NCI-H2196 (cell line): ENCODE measurements at regions not wholly inside any gene's neighbourhood (a gene's known extent, or its start where the extent isn't known, plus 50 kb on each side); places are given as distances from the start of the nearest gene placed in this dataset.
"Not testable (repeated sequence)": the region's sequence is repeated elsewhere in the genome, so short reads cannot be mapped to it uniquely, and the experiment has no call there.

Experiments used
- DNase-seq: peaks from one replicate; lab custom pipeline; 2025; ENCODE audit not compliant: unreplicated experiment; lab: John Stamatoyannopoulos, UW

DNA sequence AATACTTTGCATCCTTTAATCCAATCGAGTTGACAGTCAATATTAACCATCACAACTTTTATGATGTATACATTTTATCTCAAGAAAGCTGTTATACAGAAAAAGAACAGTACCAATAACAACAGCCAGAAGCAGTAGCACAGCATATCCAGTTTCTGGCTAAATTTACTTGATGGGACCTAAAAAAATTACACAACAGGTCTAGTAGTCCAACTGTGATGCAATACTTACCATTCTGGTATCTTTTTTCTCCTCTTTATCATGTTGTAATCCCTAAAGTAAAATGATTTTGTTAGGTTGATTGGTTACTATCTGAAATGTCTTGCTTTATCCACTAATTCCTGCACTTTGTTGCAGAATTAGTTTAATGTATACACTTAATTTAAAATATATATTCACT lies 1150.6 kb downstream of the FAT4 start:
- DNase-seq, result no peak

DNA sequence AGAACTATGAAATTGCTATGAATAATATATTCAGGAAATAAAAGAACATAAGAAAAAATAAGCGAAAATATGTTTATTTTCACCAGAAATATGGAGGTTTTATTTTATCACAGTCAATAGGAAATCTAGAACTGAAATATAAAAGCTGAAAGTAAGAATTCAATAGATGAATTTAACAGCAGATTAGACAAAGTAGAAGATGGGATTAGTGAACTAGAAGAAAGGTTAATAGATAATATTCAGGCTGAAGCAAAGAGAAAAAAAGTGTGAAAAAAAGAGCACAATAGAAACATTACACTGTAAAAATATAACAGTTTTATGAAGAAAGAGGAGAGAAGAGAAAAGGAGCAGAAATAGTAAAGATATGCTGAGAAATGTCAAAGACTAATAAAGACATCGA lies 1152.1 kb downstream of the FAT4 start:
- no peak for DNase-seq

DNA sequence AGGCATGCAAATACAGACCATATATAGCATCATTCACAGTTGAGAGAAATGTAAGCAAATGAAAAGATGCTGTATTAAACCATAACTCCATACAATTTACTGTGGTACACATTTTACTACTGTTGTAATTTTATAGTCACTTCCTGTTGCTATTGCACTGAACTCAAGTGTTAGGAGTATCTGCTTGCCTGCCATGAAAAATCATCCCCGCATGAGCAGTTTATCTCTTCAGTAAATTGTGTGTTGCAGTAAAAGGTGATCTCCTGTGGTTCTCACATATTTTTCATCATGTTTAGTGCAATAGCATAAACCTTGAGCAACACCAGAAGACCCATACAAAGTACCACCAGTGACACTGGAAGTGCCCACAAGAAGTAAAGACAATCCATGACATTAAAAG lies 1153.4 kb downstream of the FAT4 start:
- DNase-seq, result no peak

DNA sequence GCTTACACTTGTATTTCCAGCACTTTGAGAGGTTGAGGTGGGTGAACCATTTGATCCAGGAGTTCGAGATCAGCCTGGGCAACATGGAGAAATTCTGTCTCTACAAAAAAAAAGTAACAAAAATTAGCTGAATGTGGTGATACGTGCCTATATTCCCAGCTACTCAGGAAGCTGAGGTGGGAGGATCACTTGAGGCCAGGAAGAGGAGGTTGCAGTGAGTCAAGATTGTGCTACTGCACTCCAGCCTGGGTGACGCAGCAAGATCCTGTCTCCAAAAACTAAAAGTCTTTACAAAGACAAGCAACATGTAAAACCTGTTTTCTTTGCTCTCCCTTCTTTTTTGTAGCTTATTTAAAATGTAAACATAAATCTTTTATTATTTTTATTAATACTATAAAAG lies 1156.1 kb downstream of the FAT4 start:
- no peak for DNase-seq

DNA sequence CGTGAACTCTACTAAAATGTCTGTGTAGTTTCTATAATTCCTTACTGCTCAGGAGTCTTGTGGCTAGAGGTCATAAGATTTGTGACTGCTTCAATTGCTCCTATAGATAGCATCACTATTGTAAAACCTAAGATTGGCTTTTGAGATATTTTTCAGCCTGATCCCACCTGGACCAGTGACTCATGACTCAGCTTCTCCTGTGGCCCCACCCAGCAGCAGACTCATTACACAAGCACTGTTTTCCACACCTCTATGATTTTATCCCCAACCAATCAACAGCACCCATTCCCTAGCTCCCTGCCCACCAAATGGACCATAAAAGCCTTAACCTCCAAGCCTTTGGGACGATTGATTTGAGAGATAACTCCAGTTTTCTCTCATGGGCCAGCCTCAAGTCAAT lies 1157.0 kb upstream of the INTU start:
- no peak for DNase-seq

DNA sequence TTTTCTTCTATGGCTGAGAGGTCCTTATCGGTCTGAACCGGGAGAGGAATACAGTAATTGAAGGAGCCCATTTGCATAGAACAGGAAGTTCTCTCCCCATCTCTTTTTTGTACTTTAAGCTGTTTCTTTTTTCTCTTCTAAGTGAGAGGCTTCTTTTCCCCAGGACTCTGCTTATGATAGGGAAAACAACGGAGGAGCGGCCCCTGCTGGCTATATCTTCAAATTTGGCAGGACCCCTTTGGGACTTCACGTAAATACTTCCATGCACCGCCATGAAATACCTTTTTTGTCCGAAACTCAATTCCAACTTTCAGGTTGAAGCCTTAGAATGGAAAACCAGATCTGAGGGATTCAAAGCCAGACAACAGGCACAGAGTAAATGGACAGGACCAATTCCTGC lies 1153.0 kb upstream of the INTU start:
- no peak for DNase-seq

DNA sequence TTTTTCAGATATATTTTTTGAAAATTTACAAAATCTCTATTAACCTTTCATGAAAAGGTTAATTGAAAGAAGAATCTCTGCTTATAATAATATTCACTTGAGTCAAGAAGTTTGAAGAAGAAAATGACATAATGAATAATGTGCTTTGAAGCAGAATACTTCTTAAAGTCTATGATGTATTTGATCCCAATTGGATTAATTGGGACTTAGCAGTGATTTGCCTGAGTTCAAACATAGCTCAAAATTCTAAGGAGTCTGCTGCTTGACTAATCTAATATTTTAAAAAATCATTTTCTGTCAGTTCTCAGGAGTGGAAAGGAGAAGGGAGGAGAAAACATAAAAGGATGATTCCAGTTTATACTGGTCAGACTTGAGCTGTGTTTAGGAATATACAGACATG lies 1150.4 kb upstream of the INTU start:
- DNase-seq, result no peak

DNA sequence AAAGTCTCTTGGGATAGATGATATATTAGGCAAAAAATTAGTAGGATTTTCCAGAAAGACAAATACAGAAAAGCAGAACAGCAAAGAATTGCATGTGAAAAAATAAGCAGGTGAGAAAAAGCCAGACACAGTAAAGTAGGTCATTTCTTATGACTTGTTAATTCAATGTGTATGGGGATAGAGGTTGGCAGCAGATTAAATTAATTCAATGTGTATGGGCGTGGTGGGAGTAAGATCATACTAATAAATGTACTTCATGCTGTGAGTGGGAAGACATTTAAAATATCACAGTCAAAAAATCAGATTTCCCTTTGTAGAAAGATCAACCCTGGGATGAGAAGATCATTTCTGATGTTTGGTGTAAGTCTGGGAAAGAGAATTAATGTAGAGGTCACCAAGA lies 1146.4 kb upstream of the INTU start:
- no peak for DNase-seq

DNA sequence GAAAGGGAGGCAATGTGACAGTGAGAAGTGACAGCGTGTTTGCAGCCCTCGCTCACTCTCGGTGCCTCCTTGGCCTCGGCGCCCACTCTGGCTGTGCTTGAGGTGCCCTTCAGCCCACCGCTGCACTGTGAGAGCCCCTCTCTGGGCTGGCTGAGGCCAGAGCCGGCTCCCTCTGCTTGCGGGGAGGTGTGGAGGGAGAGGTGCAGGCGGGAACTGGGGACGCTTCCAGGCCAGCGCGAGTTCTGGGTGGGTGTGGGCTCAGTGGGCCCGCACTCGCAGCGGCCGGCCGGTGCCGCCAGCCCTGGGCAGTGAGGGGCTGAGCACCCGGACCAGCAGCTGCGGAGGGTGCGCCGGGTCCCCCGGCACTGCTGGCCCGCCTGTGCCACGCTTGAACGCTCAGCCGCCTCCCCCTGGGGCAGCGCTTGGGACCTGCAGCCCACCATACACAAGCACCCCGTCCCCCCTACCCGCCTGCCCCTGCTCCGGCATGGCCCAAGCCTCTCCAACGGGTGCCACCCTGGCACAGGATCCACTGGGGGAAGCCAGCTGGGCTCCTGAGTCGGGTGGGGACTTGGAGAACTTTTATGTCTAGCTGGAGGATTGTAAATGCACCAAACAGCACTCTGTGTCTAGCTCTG lies 1142.8 kb upstream of the INTU start:
- no peak for DNase-seq

DNA sequence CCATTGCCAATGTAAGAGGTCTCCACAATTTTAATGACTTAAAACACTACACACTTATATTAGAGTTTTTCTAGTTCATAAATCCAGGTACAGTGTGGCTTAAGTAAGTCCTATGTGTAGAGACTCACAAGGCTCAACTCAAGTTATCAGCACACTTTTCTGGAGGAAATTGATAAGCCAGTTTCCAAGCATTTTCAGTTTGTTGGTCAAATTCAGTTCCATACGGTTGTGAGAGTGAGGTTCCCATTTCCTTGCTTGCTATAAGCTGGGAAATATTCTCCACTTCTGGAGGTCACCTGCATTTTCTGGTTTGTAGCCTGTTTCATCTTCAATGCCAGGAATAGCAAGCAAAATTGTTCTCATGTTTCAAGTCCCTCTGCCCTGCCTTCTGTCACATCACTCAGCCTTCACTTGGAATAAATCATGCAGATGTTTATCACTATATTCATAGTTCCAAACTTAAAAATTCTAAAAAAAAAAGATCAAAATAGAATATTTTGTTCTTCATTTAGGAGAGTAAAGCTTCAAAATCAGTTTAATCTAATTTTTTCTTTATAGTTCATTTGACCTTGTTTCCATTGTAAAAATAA lies 1137.5 kb upstream of the INTU start:
- DNase-seq, result no peak

DNA sequence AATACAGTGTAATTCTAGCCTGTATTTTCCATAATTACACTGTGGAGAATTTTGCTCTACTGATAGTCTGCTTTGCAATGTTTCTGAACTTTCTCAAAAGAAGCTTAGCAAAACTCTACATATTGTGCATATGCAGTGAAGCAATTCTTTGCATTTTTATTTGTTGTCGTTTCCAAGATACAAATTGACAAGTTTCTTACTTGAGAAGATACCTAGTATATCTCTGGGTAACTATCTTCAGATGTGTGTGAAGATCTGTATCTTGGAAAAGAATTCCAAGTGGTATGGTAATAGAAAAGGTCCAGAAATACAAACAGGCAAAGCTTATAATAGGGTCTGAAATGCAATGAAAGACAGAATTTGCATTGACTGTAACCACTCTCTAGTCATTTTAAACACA lies 1119.8 kb upstream of the INTU start:
- DNase-seq, result no peak

DNA sequence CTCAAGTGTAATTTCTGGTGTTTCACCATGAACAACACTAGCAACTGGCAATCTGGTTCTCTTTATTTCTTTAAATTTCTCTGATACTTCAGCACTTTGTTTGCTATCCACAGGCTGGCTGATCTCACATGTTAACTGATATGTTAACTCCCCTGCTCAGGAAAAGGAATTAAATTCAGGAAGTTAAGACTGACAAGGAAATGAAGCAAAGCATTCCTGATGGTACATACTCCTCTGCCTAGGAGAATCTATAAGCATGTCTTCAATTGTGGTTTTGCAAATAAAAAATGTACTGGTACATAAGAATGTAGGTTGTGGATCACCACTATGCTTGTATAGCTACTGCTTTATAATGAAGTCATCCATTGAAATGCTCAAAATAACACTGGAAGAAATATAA lies 1119.2 kb upstream of the INTU start:
- DNase-seq, result no peak

DNA sequence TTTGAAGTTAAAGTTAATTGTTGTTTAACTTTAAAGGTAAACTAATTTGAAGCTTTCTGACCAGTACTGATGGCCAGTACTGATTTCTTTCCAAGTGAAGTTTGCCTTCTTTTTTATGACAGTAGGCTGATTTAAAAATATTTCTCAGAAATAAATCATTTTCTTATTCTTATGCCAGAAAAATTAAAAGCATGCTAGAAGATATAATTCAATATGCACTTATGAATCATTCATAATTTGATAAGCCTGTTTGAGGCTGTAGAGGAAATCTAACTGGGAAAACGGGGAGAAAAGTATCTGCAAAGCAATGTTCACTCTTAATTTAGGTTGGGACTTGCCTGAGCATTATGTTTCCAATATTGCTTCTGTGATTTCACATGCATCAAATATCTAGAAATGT lies 1112.0 kb upstream of the INTU start:
- DNase-seq, result no peak

DNA sequence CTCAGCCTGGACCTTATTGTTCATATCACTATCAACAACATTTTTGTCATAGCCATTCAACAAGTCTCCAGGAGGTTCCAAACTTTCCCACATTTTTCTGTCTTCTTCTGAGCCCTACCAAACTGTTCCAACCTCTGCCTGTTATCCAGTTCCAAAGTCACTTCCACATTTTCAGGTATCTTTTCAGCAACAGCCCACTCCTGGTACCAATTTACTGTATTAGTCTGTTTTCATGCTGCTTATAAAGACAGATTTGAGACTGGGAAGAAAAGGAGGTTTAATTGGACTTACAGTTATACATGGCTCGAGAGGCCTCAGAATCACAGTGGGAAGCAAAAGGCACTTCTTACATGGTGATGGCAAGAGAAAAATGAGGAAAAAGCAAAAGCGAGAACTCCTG lies 1107.4 kb upstream of the INTU start:
- not testable (repeated sequence) for DNase-seq

DNA sequence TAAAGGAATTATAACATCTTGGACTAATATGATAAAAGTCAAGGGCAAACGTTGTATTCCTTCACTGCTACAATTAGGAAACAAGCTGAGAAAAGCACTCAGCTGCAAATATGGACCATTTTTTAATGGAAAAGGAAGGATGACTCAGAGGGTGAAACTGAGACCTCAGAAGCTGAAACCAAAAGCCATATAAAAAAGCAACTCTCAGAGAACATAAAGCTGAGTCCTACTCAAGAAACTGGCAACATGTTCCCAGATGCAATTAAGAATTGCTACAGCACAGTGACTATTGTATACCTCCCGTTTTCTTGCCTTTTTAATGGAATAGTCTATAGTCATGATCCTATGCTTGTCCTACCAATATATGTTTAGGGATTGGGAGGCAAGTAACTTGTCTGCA lies 1106.4 kb upstream of the INTU start:
- no peak for DNase-seq

DNA sequence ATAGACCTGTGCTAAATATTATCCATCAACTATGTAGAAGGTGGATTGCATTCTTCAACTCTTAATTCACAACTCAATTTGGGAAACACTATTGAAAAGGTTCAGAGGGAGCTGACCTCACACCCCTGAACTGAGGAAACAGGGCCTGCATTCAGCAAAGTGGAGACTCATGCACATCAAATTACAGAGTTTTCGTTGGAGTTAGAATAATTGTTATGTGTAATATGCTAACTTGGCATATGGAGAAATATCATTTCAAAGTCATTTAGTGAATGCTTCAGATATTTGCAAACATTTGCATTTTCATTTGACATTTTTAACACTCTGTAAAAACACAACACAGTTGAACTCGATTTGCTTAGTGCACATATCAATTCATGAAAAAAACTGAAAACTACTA lies 1102.8 kb upstream of the INTU start:
- DNase-seq, result no peak

DNA sequence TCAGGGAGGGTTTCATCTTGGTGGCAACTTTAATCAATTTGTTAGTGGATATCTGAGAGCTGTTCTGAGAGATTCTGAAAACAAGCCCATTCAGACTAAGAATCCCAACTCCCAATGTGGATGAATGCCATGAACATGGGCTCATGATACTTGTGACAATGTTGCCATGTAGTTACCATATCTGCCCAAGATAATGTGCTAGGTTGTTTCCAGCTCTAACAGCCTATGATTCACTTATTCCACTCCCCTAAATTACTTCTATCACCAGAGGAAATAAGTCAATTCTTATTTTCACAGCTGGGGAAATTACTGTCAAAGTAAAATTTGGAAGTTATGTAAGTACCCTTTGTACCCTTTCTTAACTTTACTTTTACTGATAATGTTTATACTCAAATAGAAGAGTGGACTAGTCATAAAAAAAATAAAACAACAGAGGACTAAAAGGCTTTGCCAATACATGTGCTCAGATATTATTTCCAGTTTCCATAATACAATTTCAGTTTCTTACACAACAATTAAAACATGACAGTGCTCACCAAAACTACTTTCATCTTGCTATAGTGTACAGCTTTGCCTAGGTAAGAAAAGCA lies 1101.7 kb upstream of the INTU start:
- no peak for DNase-seq

DNA sequence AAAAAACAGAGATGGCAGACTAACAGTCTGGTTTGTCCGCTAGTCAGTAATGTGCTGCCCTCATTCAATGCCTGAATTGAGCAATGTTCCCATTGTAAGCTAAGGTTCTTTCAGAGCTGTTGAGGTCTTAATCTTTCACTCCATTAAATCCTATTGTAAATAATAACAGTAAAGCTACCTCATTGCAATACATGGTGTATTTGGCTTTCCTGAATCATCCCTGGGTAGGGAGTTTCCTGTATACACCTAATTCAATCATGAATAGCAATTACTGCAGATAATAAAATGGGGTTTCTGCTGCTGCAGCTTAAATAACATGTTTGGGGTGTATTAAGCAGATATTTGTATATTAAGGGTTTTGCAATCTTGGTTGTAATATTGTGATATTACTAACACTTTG lies 1100.2 kb upstream of the INTU start:
- DNase-seq, result no peak

DNA sequence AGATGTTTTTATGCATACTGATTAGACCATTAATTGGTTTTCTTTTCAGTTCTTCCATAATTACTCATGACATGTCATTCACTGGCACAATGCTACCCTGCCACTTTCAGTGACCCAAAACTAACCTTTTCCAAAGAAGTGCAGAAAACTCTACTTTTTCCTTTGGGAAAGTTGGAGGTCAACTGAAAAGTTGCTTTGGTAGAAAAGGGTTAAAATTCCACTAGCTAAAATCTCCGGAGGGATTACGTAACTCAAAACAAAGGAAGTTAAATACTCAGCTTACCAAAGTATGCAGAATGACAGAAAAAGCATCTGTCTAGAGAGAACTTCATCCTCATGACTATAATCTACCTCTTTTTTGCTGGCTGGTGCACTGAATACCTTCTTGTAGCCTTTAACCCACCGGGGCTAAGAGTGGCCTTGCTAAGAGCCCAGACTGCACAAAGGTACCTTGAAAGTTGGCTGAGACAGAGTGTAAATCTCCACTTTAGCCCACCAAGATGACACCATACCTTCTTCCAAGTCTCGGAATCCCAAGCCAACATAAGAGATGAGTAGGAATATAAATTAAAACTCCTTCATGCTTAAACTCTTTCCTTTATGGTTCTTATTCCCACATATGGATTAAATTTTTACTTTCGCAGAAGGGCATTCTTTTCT lies 1099.5 kb upstream of the INTU start:
- no peak for DNase-seq

DNA sequence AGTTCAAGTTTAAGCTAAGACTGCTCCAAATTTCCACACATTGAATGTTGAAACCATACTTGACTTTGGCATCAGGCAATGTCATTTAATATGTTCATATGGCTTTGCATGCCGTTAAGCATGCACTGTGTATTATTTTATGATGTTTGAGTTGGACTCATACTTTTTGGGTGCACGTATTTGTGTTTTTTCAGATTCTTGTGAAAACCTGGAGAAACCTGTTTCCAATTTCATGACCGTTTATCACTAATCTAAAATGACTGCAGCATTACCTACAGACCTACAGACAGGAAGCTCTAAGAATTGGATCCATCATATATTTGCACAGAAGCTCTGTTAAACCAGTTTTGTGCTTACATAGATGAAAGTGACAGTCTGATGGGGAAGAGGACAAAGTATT lies 1093.0 kb upstream of the INTU start:
- no peak for DNase-seq

DNA sequence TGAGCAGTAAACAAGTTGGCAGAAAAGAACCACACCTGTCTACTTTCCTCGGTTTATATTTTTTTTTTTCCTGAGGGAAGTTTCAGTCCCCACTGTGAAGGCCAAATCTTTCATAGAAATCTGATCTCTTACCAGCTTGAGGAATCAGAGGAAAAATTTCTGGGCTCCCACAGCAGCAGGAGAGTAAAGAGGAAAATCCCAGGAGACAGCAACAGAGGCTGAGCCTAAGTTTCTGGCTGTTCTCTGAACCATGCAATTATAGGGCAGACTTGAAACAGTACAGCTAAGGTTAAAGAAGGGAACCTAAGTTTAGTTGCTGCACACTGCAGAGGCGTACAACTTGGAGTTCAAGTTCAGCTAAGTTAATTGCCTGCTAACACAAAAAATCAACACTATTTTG lies 1090.9 kb upstream of the INTU start:
- DNase-seq, result no peak

DNA sequence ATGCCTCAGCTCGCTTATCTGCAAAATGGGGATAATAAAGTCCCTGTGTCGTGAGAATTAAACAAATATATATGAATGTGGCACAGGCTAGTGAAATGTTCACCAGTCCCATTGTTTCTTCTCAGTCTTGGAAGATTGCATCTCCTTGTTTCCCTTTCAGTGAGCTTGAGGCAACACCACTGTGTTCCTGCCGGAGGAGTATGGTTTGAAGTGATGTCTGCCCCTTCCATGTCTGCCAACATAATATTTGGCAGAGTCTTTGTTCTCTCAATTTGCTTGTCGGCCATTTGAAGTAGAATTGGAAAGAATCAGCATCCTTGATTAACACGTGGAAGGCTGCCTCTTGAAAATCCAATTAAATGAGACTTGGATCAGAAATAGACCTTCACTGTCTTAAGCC lies 1088.5 kb upstream of the INTU start:
- no peak for DNase-seq

DNA sequence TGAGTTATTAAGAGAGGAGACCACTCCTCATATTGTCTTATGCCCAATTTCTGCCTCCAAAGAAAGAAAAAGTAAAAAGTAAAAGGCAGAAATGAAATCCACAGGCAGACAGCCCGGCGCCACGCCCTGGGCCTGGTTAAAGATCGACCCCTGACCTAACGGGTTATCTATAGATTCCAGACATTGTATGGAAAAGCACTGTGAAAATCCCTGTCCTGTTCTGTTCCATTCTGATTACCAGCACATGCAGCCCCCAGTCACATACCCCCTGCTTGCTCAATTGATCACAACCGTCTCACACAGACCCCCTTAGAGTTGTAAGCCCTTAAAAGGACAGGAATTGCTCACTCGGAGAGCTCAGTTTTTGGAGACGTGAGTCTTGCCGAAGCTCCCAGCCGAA lies 1086.6 kb upstream of the INTU start:
- DNase-seq, result not testable (repeated sequence)
